ENCODE measurements at regions not wholly inside any gene's neighbourhood (a gene's known extent, or its start where the extent isn't known, plus 50 kb on each side); places are given as distances from the start of the nearest gene placed in this dataset.

DNA sequence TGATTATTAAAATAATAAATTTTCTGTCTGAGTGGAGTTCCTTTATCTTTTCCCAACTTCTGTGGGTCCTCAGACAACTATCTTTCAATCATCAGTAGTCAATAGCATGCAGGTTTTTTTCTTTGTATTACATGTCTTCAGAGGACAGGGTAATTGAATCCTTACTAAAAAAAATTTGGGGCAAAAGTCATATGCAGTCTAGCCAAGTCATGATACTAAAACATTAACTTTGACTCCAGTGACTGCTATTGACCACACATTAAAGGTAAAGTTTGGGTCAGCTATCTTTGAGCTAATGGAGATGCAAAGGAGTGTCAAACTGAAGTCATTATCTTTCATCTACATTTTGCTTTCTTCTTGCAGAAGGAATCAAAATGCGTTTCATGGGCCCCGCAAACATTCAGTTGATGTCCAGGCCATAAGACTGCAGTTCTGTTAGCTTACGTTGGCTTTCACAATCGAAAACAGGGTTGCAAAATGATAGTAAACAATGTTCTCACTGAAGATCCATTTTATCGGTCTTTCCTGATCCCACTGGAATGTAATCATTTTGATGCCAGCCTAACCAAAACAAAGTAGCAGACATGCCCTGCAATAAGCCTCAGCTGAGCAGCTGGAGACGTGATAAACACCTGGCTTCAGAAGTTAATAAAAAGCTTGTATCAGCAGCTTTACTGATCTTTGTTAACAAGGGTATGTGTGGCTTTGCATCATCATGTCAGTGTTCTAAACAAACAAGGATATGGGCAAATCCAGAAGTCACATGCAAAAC lies 186.1 kb upstream of the PRLR start (continued):
- TF ChIP-seq, protein P1, sequence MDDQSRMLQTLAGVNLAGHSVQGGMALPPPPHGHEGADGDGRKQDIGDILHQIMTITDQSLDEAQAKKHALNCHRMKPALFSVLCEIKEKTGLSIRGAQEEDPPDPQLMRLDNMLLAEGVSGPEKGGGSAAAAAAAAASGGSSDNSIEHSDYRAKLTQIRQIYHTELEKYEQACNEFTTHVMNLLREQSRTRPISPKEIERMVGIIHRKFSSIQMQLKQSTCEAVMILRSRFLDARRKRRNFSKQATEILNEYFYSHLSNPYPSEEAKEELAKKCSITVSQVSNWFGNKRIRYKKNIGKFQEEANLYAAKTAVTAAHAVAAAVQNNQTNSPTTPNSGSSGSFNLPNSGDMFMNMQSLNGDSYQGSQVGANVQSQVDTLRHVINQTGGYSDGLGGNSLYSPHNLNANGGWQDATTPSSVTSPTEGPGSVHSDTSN (CRISPR knock-in tag; IDR thresholded peaks at IDR 0.05; ENCODE audit: borderline replicate concordance): no peak
- TF ChIP-seq ZNF616 (CRISPR knock-in tag; IDR thresholded peaks at IDR 0.05; ENCODE audit: low read depth) (no peak), SMYD3 (CRISPR knock-in tag; IDR thresholded peaks at IDR 0.05) (no peak), ZNF782 (CRISPR knock-in tag; IDR thresholded peaks at IDR 0.05; ENCODE audit: borderline replicate concordance) (no peak), MEIS1 (CRISPR knock-in tag; IDR thresholded peaks at IDR 0.05; ENCODE audit: borderline replicate concordance) (no peak), FOXJ3 (CRISPR knock-in tag; IDR thresholded peaks at IDR 0.05; ENCODE audit: borderline replicate concordance) (peak; percentile 62; the same call in 1 of the 2 replicates), PITX1 (CRISPR knock-in tag; IDR thresholded peaks at IDR 0.05) (no peak), ZNF382 (CRISPR knock-in tag; IDR thresholded peaks at IDR 0.05; ENCODE audit: borderline replicate concordance) (no peak), RORA (CRISPR knock-in tag; IDR thresholded peaks at IDR 0.05) (no peak), SRSF9 (IDR thresholded peaks at IDR 0.05; ENCODE audit: borderline replicate concordance, insufficient read depth, low read depth, low read length, poor library complexity, severe bottlenecking) (no peak), NPAS2 (CRISPR knock-in tag; IDR thresholded peaks at IDR 0.05; ENCODE audit: borderline replicate concordance) (no peak), HOXA9 (CRISPR knock-in tag; IDR thresholded peaks at IDR 0.05; ENCODE audit: borderline replicate concordance) (no peak), ZNF383 (CRISPR knock-in tag; IDR thresholded peaks at IDR 0.05; ENCODE audit: borderline replicate concordance) (no peak), FOXA3 (CRISPR knock-in tag; IDR thresholded peaks at IDR 0.05) (peak; percentile 61), NFKB2 (CRISPR knock-in tag; IDR thresholded peaks at IDR 0.05; ENCODE audit: borderline replicate concordance) (no peak), ZNF773 (CRISPR knock-in tag; IDR thresholded peaks at IDR 0.05; ENCODE audit: borderline replicate concordance) (no peak)
- TF ChIP-seq, protein P2, sequence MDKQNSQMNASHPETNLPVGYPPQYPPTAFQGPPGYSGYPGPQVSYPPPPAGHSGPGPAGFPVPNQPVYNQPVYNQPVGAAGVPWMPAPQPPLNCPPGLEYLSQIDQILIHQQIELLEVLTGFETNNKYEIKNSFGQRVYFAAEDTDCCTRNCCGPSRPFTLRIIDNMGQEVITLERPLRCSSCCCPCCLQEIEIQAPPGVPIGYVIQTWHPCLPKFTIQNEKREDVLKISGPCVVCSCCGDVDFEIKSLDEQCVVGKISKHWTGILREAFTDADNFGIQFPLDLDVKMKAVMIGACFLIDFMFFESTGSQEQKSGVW (CRISPR knock-in tag; IDR thresholded peaks at IDR 0.05; ENCODE audit: borderline replicate concordance): no peak
- TF ChIP-seq, protein P3, sequence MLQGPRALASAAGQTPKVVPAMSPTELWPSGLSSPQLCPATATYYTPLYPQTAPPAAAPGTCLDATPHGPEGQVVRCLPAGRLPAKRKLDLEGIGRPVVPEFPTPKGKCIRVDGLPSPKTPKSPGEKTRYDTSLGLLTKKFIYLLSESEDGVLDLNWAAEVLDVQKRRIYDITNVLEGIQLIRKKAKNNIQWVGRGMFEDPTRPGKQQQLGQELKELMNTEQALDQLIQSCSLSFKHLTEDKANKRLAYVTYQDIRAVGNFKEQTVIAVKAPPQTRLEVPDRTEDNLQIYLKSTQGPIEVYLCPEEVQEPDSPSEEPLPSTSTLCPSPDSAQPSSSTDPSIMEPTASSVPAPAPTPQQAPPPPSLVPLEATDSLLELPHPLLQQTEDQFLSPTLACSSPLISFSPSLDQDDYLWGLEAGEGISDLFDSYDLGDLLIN (CRISPR knock-in tag; IDR thresholded peaks at IDR 0.05; ENCODE audit: borderline replicate concordance): no peak
- TF ChIP-seq, protein P4, sequence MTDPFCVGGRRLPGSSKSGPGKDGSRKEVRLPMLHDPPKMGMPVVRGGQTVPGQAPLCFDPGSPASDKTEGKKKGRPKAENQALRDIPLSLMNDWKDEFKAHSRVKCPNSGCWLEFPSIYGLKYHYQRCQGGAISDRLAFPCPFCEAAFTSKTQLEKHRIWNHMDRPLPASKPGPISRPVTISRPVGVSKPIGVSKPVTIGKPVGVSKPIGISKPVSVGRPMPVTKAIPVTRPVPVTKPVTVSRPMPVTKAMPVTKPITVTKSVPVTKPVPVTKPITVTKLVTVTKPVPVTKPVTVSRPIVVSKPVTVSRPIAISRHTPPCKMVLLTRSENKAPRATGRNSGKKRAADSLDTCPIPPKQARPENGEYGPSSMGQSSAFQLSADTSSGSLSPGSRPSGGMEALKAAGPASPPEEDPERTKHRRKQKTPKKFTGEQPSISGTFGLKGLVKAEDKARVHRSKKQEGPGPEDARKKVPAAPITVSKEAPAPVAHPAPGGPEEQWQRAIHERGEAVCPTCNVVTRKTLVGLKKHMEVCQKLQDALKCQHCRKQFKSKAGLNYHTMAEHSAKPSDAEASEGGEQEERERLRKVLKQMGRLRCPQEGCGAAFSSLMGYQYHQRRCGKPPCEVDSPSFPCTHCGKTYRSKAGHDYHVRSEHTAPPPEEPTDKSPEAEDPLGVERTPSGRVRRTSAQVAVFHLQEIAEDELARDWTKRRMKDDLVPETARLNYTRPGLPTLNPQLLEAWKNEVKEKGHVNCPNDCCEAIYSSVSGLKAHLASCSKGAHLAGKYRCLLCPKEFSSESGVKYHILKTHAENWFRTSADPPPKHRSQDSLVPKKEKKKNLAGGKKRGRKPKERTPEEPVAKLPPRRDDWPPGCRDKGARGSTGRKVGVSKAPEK (CRISPR knock-in tag; IDR thresholded peaks at IDR 0.05; ENCODE audit: borderline replicate concordance): no peak
- TF ChIP-seq, protein P5, sequence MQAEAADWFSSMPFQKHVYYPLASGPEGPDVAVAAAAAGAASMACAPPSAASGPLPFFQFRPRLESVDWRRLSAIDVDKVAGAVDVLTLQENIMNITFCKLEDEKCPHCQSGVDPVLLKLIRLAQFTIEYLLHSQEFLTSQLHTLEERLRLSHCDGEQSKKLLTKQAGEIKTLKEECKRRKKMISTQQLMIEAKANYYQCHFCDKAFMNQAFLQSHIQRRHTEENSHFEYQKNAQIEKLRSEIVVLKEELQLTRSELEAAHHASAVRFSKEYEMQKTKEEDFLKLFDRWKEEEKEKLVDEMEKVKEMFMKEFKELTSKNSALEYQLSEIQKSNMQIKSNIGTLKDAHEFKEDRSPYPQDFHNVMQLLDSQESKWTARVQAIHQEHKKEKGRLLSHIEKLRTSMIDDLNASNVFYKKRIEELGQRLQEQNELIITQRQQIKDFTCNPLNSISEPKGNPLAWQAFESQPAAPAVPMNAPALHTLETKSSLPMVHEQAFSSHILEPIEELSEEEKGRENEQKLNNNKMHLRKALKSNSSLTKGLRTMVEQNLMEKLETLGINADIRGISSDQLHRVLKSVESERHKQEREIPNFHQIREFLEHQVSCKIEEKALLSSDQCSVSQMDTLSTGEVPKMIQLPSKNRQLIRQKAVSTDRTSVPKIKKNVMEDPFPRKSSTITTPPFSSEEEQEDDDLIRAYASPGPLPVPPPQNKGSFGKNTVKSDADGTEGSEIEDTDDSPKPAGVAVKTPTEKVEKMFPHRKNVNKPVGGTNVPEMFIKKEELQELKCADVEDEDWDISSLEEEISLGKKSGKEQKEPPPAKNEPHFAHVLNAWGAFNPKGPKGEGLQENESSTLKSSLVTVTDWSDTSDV (CRISPR knock-in tag; IDR thresholded peaks at IDR 0.05): no peak

All from HepG2 (cell line).